ENCODE measurements at regions not wholly inside any gene's neighbourhood (a gene's known extent, or its start where the extent isn't known, plus 50 kb on each side); places are given as distances from the start of the nearest gene placed in this dataset.
A peak's percentile ranks its signal among the peaks of the same experiment; 100 is the strongest.

DNA sequence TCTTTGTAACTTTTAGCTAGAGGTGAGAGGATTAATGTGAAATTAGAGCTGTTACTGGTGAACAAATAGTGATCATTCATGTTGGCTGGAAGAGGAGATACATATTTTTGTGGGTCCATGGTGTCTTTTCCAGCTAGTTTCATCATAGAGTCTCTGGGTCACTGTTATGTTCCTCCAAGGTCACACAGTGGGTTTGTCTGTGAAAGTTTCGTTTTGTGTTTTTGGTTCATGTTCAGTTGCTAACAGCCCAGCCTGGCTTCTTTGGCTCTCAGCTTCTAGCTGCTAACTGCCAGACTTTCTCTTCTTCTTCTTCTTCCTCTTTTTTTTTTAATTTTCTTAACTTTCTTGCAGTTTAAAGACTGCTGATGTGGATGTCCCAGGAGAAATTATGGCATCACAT, 480.0 kb upstream of the SYT4 start:
- no peak overlapping the region for H3K4me3 Mint-ChIP-seq
- H3K27me3 ChIP-seq (ENCODE audit: control insufficient read depth, insufficient read depth, low read length, poor library complexity, severe bottlenecking): no peaks in the 10 kb centered on the region
- H3K9me3 ChIP-seq (ENCODE audit: control insufficient read depth, low read length): no peaks in the 10 kb centered on the region
- no peak for DNase-seq
- H3K4me1 Mint-ChIP-seq: peaks cover 8% of the 10 kb centered on the region
- 86% methylated on average over 1 of the region's 1 CpG; no CpG with 5 or more reads in 1 of the 2 experiments for WGBS, 2 experiments (ENCODE audit: insufficient coverage in 1 of 2, insufficient read length in 1 of 2)
- H3K27ac Mint-ChIP-seq: no peak overlapping the region
- no peak overlapping the region for H3K27ac ChIP-seq (ENCODE audit: low read depth, low read length)
- no peak overlapping the region for H3K4me3 ChIP-seq (ENCODE audit: low read length)
- TF ChIP-seq, protein P1, sequence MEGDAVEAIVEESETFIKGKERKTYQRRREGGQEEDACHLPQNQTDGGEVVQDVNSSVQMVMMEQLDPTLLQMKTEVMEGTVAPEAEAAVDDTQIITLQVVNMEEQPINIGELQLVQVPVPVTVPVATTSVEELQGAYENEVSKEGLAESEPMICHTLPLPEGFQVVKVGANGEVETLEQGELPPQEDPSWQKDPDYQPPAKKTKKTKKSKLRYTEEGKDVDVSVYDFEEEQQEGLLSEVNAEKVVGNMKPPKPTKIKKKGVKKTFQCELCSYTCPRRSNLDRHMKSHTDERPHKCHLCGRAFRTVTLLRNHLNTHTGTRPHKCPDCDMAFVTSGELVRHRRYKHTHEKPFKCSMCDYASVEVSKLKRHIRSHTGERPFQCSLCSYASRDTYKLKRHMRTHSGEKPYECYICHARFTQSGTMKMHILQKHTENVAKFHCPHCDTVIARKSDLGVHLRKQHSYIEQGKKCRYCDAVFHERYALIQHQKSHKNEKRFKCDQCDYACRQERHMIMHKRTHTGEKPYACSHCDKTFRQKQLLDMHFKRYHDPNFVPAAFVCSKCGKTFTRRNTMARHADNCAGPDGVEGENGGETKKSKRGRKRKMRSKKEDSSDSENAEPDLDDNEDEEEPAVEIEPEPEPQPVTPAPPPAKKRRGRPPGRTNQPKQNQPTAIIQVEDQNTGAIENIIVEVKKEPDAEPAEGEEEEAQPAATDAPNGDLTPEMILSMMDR (conservative IDR thresholded peaks at IDR 0.05): no peak
- H3K27me3 Mint-ChIP-seq (ENCODE audit: insufficient read depth): no peaks in the 10 kb centered on the region
- no peaks in the 10 kb centered on the region for H3K36me3 ChIP-seq (ENCODE audit: control insufficient read depth, insufficient read depth, low read length)
- H3K9me3 Mint-ChIP-seq: no peaks in the 10 kb centered on the region
- no peaks in the 10 kb centered on the region for H3K36me3 Mint-ChIP-seq (ENCODE audit: low read depth)
- H3K4me1 ChIP-seq (ENCODE audit: control insufficient read depth, insufficient read depth, low read length): peaks cover 3% of the 10 kb centered on the region
- no peak overlapping the region for H3K9ac ChIP-seq (ENCODE audit: extremely low read depth, low read length, poor library complexity, severe bottlenecking)

DNA sequence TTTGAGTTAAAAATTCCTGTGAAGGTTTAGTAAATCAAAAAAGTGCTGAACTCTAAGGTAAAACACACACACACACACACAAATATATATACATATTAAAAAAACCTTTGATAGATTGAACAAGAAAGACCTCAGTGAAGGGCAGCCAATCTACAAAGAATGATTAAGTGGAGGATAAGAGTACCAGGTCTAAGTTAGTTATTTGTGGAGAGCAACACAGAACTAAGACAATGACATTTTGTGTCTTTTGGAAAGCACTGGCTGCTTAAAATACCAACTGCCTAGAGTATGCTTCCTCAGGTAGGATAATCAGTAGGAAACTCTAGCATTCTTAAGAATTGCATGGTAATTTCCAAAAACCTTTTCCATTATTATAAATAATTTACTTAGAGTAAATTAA, 481.4 kb upstream of the SYT4 start:
- peaks cover 3% of the 10 kb centered on the region for H3K4me1 ChIP-seq (ENCODE audit: control insufficient read depth, insufficient read depth, low read length)
- Mint-ChIP-seq H3K4me3 (no peak overlapping the region), H3K4me1 (peaks cover 8% of the 10 kb centered on the region), H3K27ac (no peak overlapping the region), H3K27me3 (ENCODE audit: insufficient read depth) (no peaks in the 10 kb centered on the region), H3K9me3 (peaks cover 4% of the 10 kb centered on the region), H3K36me3 (ENCODE audit: low read depth) (peaks cover 2% of the 10 kb centered on the region)
- no peaks in the 10 kb centered on the region for H3K27me3 ChIP-seq (ENCODE audit: control insufficient read depth, insufficient read depth, low read length, poor library complexity, severe bottlenecking)
- no peak overlapping the region for H3K27ac ChIP-seq (ENCODE audit: low read depth, low read length)
- no peak overlapping the region for H3K4me3 ChIP-seq (ENCODE audit: low read length)
- H3K9ac ChIP-seq (ENCODE audit: extremely low read depth, low read length, poor library complexity, severe bottlenecking): no peak overlapping the region
- H3K36me3 ChIP-seq (ENCODE audit: control insufficient read depth, insufficient read depth, low read length): no peaks in the 10 kb centered on the region
- TF ChIP-seq, protein P1 (conservative IDR thresholded peaks at IDR 0.05): no peak
- no peaks in the 10 kb centered on the region for H3K9me3 ChIP-seq (ENCODE audit: control insufficient read depth, low read length)
- no peak for DNase-seq

DNA sequence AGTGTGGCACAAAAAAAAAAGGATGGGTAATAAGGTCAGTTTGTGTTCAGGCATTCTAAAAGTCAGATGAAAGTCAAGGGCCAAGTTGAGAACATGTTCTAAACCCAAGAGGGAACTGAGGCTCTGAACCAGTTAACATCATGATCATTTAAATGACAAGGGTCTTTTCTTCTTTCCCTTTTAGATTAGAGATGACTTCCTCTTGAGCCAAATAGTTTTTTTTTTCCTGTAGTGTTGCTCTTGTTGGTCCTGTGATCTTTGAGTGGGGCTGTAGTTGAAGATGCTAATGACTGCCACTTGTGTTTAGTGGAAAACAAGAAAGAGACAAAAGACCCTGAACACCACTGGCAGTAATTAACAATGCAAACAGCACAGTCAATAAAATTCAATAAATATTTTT, 482.7 kb upstream of the SYT4 start:
- TF ChIP-seq, protein P1 (conservative IDR thresholded peaks at IDR 0.05): no peak

More for the DNA sequence above, 482.7 kb upstream of the SYT4 start:
- Mint-ChIP-seq H3K4me3 (no peak overlapping the region), H3K36me3 (ENCODE audit: low read depth) (peaks cover 2% of the 10 kb centered on the region), H3K9me3 (peaks cover 4% of the 10 kb centered on the region), H3K4me1 (peaks cover 8% of the 10 kb centered on the region), H3K27ac (peak overlapping the region; percentile 79), H3K27me3 (ENCODE audit: insufficient read depth) (no peaks in the 10 kb centered on the region)
- Histone ChIP-seq H3K9me3 (ENCODE audit: control insufficient read depth, low read length) (no peaks in the 10 kb centered on the region), H3K4me1 (ENCODE audit: control insufficient read depth, insufficient read depth, low read length) (peaks cover 3% of the 10 kb centered on the region), H3K27me3 (ENCODE audit: control insufficient read depth, insufficient read depth, low read length, poor library complexity, severe bottlenecking) (no peaks in the 10 kb centered on the region), H3K36me3 (ENCODE audit: control insufficient read depth, insufficient read depth, low read length) (no peaks in the 10 kb centered on the region), H3K4me3 (ENCODE audit: low read length) (no peak overlapping the region), H3K9ac (ENCODE audit: extremely low read depth, low read length, poor library complexity, severe bottlenecking) (no peak overlapping the region), H3K27ac (ENCODE audit: low read depth, low read length) (no peak overlapping the region)
- DNase-seq: no peak

All from endodermal cell (in vitro differentiated cells).